Endothelial cell of umbilical vein (primary cell): ENCODE measurements at regions not wholly inside any gene's neighbourhood (a gene's known extent, or its start where the extent isn't known, plus 50 kb on each side); places are given as distances from the start of the nearest gene placed in this dataset.

ENCODE experiments used
- BruUV-seq: library from RNA; stranded (reverse); fragments of 400-500 nt; replicated peaks from 2 replicates; lab custom pipeline; 2021; lab: Mats Ljungman, UMichigan
- CTCF ChIA-PET: fragments of 300-600, 350-600 bp; sonication (Branson Sonifier 250); formaldehyde crosslinking; loops from one replicate; lab custom pipeline; 2021; ENCODE audit warnings: antibody characterized with exemption, inconsistent platforms; lab: Charles Lee
- POLR2A ChIA-PET: fragments of 300-600, 350-600 bp; sonication (Branson Sonifier 250); formaldehyde crosslinking; loops from one replicate; lab custom pipeline; 2021; ENCODE audit warnings: antibody characterized with exemption, inconsistent platforms; lab: Charles Lee
- DNase-seq: peaks from one replicate; pipeline ENCODE4 v3.0.0-alpha.2; 2011; ENCODE audit warnings: low read depth, low spot score
- FAIRE-seq: peaks from 2 replicates; lab custom pipeline; 2011; peaks lifted over from hg19 to GRCh38; lab: Jason Lieb, UNC
- H2AFZ ChIP-seq: 2 replicates; pipeline ENCODE4 v1.6.0; 2012; ENCODE audit warnings: low read depth, low read length, control low read depth, inconsistent platforms
- H3K27ac ChIP-seq: 2 replicates; pipeline ENCODE4 v1.5.1; 2011; ENCODE audit warnings: low read depth, mild to moderate bottlenecking, control low read depth, low read length, moderate library complexity; ENCODE audit not compliant: insufficient read depth
- H3K27me3 ChIP-seq, 2 experiments: 2 replicates each; pipeline versions ENCODE4 v1.6.0 to v1.6.1; 2011; ENCODE audit warnings: low read length in 2 of 2, mixed read lengths in 1 of 2; ENCODE audit not compliant: control insufficient read depth in 2 of 2, insufficient read depth in 2 of 2
- H3K36me3 ChIP-seq, 2 experiments: 2 replicates in 1 of 2; 3 replicates in 1 of 2; pipeline ENCODE4 v1.5.1; 2011; ENCODE audit warnings: low read length in 2 of 2, mild to moderate bottlenecking in 1 of 2, moderate library complexity in 1 of 2; ENCODE audit not compliant: control insufficient read depth in 2 of 2, insufficient read depth in 2 of 2; ENCODE audit errors: extremely low read depth in 1 of 2
- H3K4me1 ChIP-seq: 3 replicates; pipeline ENCODE4 v1.5.1; 2011; ENCODE audit warnings: mild to moderate bottlenecking, low read length; ENCODE audit not compliant: control insufficient read depth, insufficient read depth; ENCODE audit errors: extremely low read depth
- H3K4me2 ChIP-seq: 2 replicates; pipeline ENCODE4 v1.6.1; 2011; ENCODE audit warnings: low read length, control low read depth, mixed read lengths; ENCODE audit not compliant: insufficient read depth
- H3K4me3 ChIP-seq, 3 experiments: fragments of 200-600 bp in 1 of 3; sonication (generic), shearing (Covaris generic) in 1 of 3; replicated peaks in 1 of 3; 2 replicates each; pipeline ENCODE4 v1.5.1; 2011 to 2016; ENCODE audit warnings: control low read depth in 3 of 3, low read length in 3 of 3, mild to moderate bottlenecking in 2 of 3, inconsistent platforms in 1 of 3, low read depth in 1 of 3, moderate library complexity in 1 of 3; ENCODE audit not compliant: insufficient read depth in 1 of 3
- H3K79me2 ChIP-seq: 2 replicates; pipeline ENCODE4 v1.6.0; 2012; ENCODE audit warnings: low read length, inconsistent platforms; ENCODE audit not compliant: control insufficient read depth, insufficient read depth
- H3K9ac ChIP-seq: replicated peaks from 2 replicates; pipeline ENCODE3; 2011; ENCODE audit warnings: low read length, control low read depth; ENCODE audit not compliant: insufficient read depth; ENCODE audit errors: extremely low read depth
- H3K9me1 ChIP-seq: replicated peaks from 3 replicates; pipeline ENCODE4 v1.6.0; 2011; ENCODE audit warnings: mild to moderate bottlenecking, low read length; ENCODE audit not compliant: control insufficient read depth, insufficient read depth; ENCODE audit errors: extremely low read depth
- H3K9me3 ChIP-seq: replicated peaks from 2 replicates; pipeline ENCODE4 v1.5.1; 2012; ENCODE audit warnings: low read length, inconsistent platforms; ENCODE audit not compliant: control insufficient read depth, insufficient read depth
- H4K20me1 ChIP-seq: replicated peaks from 2 replicates; pipeline ENCODE3; 2011; ENCODE audit warnings: mild to moderate bottlenecking, low read length; ENCODE audit not compliant: control insufficient read depth, insufficient read depth; ENCODE audit errors: extremely low read depth
- CTCF ChIP-seq, 2 donors: IDR thresholded peaks; 1 replicate in 1 of 2; 2 replicates in 1 of 2; pipeline ENCODE4 v1.5.1; 2011; ENCODE audit warnings: low read length in 2 of 2, mild to moderate bottlenecking in 2 of 2, moderate library complexity in 2 of 2, control low read depth in 1 of 2, inconsistent platforms in 1 of 2, low read depth in 1 of 2; ENCODE audit not compliant: insufficient read depth in 1 of 2; ENCODE audit errors: extremely low read depth in 1 of 2
- EZH2 ChIP-seq: IDR thresholded peaks from 2 replicates; pipeline ENCODE4 v1.6.1; 2012; ENCODE audit warnings: borderline replicate concordance, low read depth, mild to moderate bottlenecking, moderate library complexity, low read length, inconsistent platforms; ENCODE audit not compliant: severe bottlenecking
- FOS ChIP-seq: IDR thresholded peaks from 2 replicates; pipeline ENCODE4 v1.6.1; 2011; ENCODE audit warnings: mild to moderate bottlenecking, low read length, moderate library complexity, borderline replicate concordance; ENCODE audit not compliant: insufficient read depth
- GATA2 ChIP-seq: IDR thresholded peaks from 2 replicates; pipeline ENCODE4 v1.7.0; 2011; ENCODE audit warnings: low read depth, mild to moderate bottlenecking, moderate library complexity, mixed read lengths, low read length; ENCODE audit not compliant: insufficient read length, insufficient read depth
- JUN ChIP-seq: IDR thresholded peaks from 2 replicates; pipeline ENCODE4 v1.6.1; 2011; ENCODE audit warnings: borderline replicate concordance, low read depth; ENCODE audit not compliant: insufficient read length, insufficient read depth
- MAX ChIP-seq: IDR thresholded peaks from 2 replicates; pipeline ENCODE4 v1.6.1; 2011; ENCODE audit not compliant: insufficient read depth, insufficient read length
- MYC ChIP-seq: IDR thresholded peaks from one replicate; pipeline ENCODE4 v1.6.1; 2011; ENCODE audit warnings: mild to moderate bottlenecking, low read depth, low read length
- POLR2A ChIP-seq: IDR thresholded peaks from 2 replicates; pipeline ENCODE4 v1.6.1; 2012; ENCODE audit warnings: low read depth, mild to moderate bottlenecking, control low read depth, low read length
- POLR2AphosphoS5 ChIP-seq: IDR thresholded peaks from 2 replicates; pipeline ENCODE4 v1.6.1; 2012; ENCODE audit warnings: low read depth, mild to moderate bottlenecking, control low read depth, low read length, moderate library complexity; ENCODE audit not compliant: insufficient read depth
- dilution Hi-C: fragments of 300-500 bp; cut with MboI; formaldehyde crosslinking; loops from one replicate; pipeline ENCODE4 v1.15.0; 2019; ENCODE audit warnings: low sequenced_read_pairs; ENCODE audit not compliant: extremely low pct_ligation_motif_present
- intact Hi-C: fragments of 100-400 bp; cut with micrococcal nuclease; formaldehyde crosslinking; loops from one replicate; pipeline ENCODE4 v1.10.0; 2022

- Histone ChIP-seq H4K20me1 (no peaks in the 10 kb centered on the region), H3K27me3 (no peaks in the 10 kb centered on the region), H3K27ac (no peak overlapping the region), H3K9me1 (no peaks in the 10 kb centered on the region), H2AFZ (no peak overlapping the region), H3K9me3 (no peaks in the 10 kb centered on the region), H3K4me3 (no peak overlapping the region), H3K9ac (no peak overlapping the region), H3K4me1 (no peaks in the 10 kb centered on the region), H3K4me2 (no peak overlapping the region), H3K36me3 (no peaks in the 10 kb centered on the region), H3K79me2 (no peaks in the 10 kb centered on the region)
- DNase-seq, result no peak
- FAIRE-seq, result no peak
- intact Hi-C loops, result no loop called here
- ChIA-PET POLR2A (no interaction called here), CTCF (no interaction called here)
- dilution Hi-C loops, result no loop called here
- TF ChIP-seq JUN (no peak), POLR2A (no peak), CTCF (IDR thresholded peaks at IDR 0.05; ENCODE audit: extremely low read depth in 1 of 2, insufficient read depth in 1 of 2, low read depth in 1 of 2, low read length in 2 of 2) (no peak), POLR2AphosphoS5 (no peak), GATA2 (no peak), MAX (no peak), FOS (no peak), EZH2 (no peak), MYC (no peak)
- BruUV-seq, result no TSS peak
These were observed 214.7 kb downstream of the OR4C45 start for GRCh38 chr11:50247309-50247874.
